Fibroblast of skin of left biceps (primary cell): ENCODE measurements at regions not wholly inside any gene's neighbourhood (a gene's known extent, or its start where the extent isn't known, plus 50 kb on each side); places are given as distances from the start of the nearest gene placed in this dataset.
"Not testable (repeated sequence)": the region's sequence is repeated elsewhere in the genome, so short reads cannot be mapped to it uniquely, and the experiment has no call there.

Source experiments
- DNase-seq, 2 experiments: peaks; one replicate each; pipeline ENCODE4 v3.0.0-alpha.2; 2013; ENCODE audit warnings: low read depth in 2 of 2

GRCh38 chr10:6817770-6818169 lies 237.7 kb upstream of the PRKCQ start:
- DNase-seq, result no peak

DNA sequence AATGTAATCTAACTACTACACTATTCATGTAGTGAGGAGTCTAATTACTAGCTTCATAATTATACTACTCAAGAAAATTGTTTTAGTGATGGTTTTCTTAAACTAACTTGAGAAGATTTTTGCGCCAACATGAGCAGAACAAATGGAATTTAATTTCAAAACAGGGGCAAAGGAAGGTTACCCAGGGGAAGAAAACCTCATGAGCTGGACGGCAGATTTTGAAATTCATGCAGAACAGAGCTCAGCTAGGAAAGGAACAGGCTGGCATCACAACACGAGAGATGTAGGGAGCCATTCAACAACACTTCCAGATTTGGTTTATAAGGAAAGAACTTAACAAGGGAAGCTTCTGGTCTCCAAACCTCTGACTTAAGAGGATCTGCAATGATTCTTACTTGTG lies 235.3 kb upstream of the PRKCQ start:
- DNase-seq, result no peak

GRCh38 chr10:6813856-6814255 lies 233.8 kb upstream of the PRKCQ start:
- no peak for DNase-seq

- no peak for DNase-seq
Observed at GRCh38 chr10:6813306-6813705, 233.2 kb upstream of the PRKCQ start.

GRCh38 chr10:6811153-6811552 lies 231.1 kb upstream of the PRKCQ start:
- no peak for DNase-seq

- no peak for DNase-seq
Observed at GRCh38 chr10:6803427-6803783, 223.3 kb upstream of the PRKCQ start.

- DNase-seq, result no peak
Observed at GRCh38 chr10:6802759-6803426, 222.8 kb upstream of the PRKCQ start.

- DNase-seq, result no peak
Observed at GRCh38 chr10:6796231-6796630, 216.2 kb upstream of the PRKCQ start.

DNA sequence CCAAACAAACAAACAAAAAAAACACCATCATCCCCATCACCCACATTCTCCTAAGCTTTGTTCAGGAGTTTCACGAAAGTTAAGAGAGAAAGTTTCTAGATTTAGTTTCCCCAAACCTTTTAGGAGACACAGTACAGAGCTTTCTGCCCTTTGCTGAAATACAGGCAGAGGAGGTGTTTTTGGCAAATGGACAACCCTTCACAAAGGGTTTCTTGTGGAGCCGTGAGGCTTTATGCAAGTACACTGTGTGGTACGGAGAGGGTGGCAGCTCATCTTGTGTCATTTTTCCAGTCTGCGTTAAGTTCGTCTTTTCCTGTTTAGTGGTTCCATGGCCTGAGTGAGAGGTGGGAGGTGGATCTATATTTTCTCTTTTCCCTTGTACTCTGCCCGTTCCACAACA lies 215.5 kb upstream of the PRKCQ start:
- DNase-seq, result no peak

GRCh38 chr10:6794841-6795240 lies 214.8 kb upstream of the PRKCQ start:
- not testable (repeated sequence) for DNase-seq

DNA sequence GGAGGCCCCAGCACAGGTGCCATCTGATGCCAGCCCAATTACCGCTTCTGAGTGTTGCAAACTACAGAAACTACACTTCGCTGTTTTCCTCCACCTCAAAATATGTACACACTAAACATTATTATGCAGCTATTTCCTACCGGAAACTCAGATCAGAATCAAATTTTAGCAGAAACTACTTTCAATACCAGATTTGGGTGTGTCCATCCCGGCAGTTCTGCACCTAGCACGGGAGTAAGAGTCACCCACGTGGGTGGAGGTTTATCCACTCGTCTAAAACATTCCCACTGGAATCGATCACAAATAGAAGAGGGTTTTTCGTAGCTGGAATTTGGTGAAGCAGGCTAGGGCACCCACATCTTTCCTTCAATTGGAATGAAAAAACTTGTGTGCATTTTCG lies 214.4 kb upstream of the PRKCQ start:
- DNase-seq, result no peak

DNA sequence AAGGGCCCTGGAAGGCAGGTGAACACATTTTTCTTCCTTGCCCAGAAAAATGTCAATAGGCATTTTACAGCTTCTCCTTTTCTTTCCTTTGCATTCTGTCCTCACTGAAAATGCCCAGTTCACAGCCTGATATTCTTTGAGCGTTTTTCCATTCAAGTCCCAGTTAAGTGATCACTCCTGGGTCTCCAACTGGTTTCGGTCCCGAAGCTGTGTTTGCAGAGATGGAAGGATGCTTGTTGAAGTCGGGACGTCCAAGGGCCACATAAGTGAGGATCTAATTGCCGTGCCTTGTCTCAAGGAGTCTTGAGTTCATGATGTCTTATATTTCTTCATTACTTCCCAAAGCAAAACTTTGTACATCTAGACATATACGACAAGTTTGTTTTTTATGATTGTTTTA lies 208.7 kb upstream of the PRKCQ start:
- DNase-seq, result no peak

GRCh38 chr10:6788231-6788630 lies 208.2 kb upstream of the PRKCQ start:
- no peak for DNase-seq

GRCh38 chr10:6787718-6788117 lies 207.6 kb upstream of the PRKCQ start:
- no peak for DNase-seq

DNA sequence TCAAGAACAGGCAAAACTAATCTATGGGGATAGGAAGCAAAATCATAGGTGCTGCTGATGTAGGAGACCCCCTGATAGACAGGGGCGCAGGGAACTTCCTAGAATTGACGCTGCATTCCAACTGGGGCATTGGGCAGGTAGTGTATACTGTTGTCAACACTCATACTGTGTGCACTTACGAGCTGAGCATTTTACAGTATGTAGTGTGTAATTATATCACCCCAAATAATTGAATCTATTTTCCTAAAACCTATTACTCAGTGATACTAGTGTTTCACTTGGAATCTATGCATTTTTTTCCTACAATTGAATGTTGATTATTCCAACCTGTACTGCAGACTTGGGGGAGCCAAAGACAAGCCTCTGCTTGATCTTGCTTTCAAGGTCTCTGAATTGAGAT lies 207.0 kb upstream of the PRKCQ start:
- DNase-seq, result no peak

GRCh38 chr10:6786579-6787031 lies 206.5 kb upstream of the PRKCQ start:
- DNase-seq, result peak; percentile 17 to 21

GRCh38 chr10:6784429-6784828 lies 204.4 kb upstream of the PRKCQ start:
- not testable (repeated sequence) for DNase-seq

- DNase-seq, result no peak
Observed at GRCh38 chr10:6783471-6783870, 203.4 kb upstream of the PRKCQ start.

GRCh38 chr10:6782378-6782777 lies 202.3 kb upstream of the PRKCQ start:
- DNase-seq, result no peak

DNA sequence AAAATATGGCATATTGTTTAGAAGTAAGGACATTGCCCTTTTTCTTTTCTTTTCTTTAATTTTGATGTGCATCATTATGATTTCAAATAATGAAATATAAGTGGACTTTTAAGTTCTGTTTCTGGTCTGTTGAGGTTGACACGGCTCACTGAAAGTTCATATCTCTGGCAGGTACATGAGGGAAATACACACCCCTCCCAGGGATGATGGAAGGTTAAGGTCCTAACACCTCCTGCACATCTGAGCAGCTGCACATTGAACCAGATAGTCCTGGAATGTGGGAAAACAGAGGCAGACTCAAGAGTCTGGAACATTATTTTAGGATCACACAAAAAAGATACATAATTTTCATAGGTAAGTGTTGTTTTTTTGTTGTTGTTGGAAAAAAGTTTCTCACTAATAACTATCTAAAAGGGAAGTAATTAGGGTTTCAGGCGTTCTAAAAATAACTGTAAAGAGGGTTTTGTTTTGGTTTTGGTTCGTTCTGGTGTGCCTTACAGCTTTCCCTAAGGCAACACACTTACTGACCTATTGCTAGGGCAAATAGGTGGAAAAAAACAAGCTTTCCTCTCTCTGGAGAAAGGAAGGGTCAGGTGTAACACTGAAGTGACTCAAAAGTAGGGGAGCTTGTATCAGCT lies 201.2 kb upstream of the PRKCQ start:
- no peak for DNase-seq

GRCh38 chr10:6780008-6780677 lies 200.1 kb upstream of the PRKCQ start:
- DNase-seq, result no peak

- DNase-seq, result peak; percentile 57 to 67
Observed at GRCh38 chr10:6778992-6779701, 199.1 kb upstream of the PRKCQ start.

GRCh38 chr10:6776170-6776569 lies 196.1 kb upstream of the PRKCQ start:
- DNase-seq, result no peak
